ENCODE measurements at regions not wholly inside any gene's neighbourhood (a gene's known extent, or its start where the extent isn't known, plus 50 kb on each side); places are given as distances from the start of the nearest gene placed in this dataset.
"Not testable (repeated sequence)": the region's sequence is repeated elsewhere in the genome, so short reads cannot be mapped to it uniquely, and the experiment has no call there.

GRCh38 chr2:236632295-236633218 is 62.9 kb downstream of the ACKR3 start:
- in situ Hi-C loops (cut with HindIII; ENCODE audit: low pct_unique_long_range_greater_than_20kb, low sequenced_read_pairs) = no loop called here
- no peak for DNase-seq (ENCODE audit: low read depth)

- in situ Hi-C loops (cut with HindIII; ENCODE audit: low pct_unique_long_range_greater_than_20kb, low sequenced_read_pairs) = no loop called here
- no peak for DNase-seq (ENCODE audit: low read depth)
These were observed 63.6 kb downstream of the ACKR3 start for GRCh38 chr2:236633219-236633570.

- no peak for DNase-seq (ENCODE audit: low read depth)
- in situ Hi-C loops (cut with HindIII; ENCODE audit: low pct_unique_long_range_greater_than_20kb, low sequenced_read_pairs) = no loop called here
These were observed 64.3 kb downstream of the ACKR3 start for GRCh38 chr2:236633775-236634560.

GRCh38 chr2:236636261-236636660 is 66.6 kb downstream of the ACKR3 start:
- no peak for DNase-seq (ENCODE audit: low read depth)
- in situ Hi-C loops (cut with HindIII; ENCODE audit: low pct_unique_long_range_greater_than_20kb, low sequenced_read_pairs) = no loop called here

GRCh38 chr2:236636714-236637470 is 67.3 kb downstream of the ACKR3 start:
- DNase-seq (ENCODE audit: low read depth) = no peak
- in situ Hi-C loops (cut with HindIII; ENCODE audit: low pct_unique_long_range_greater_than_20kb, low sequenced_read_pairs) = no loop called here

- in situ Hi-C loops (cut with HindIII; ENCODE audit: low pct_unique_long_range_greater_than_20kb, low sequenced_read_pairs) = no loop called here
- no peak for DNase-seq (ENCODE audit: low read depth)
These were observed 68.3 kb downstream of the ACKR3 start for GRCh38 chr2:236637686-236638569.

GRCh38 chr2:236638707-236639106 is 69.1 kb downstream of the ACKR3 start:
- in situ Hi-C loops (cut with HindIII; ENCODE audit: low pct_unique_long_range_greater_than_20kb, low sequenced_read_pairs) = no loop called here
- DNase-seq (ENCODE audit: low read depth) = no peak

GRCh38 chr2:236639461-236640235 is 70.0 kb downstream of the ACKR3 start:
- in situ Hi-C loops (cut with HindIII; ENCODE audit: low pct_unique_long_range_greater_than_20kb, low sequenced_read_pairs) = no loop called here

GRCh38 chr2:236641051-236641726 is 71.6 kb downstream of the ACKR3 start:
- no peak for DNase-seq (ENCODE audit: low read depth)
- in situ Hi-C loops (cut with HindIII; ENCODE audit: low pct_unique_long_range_greater_than_20kb, low sequenced_read_pairs) = no loop called here

More at GRCh38 chr2:236639461-236640235, 70.0 kb downstream of the ACKR3 start:
- DNase-seq (ENCODE audit: low read depth) = no peak

GRCh38 chr2:236642125-236642524 is 72.5 kb downstream of the ACKR3 start:
- in situ Hi-C loops (cut with HindIII; ENCODE audit: low pct_unique_long_range_greater_than_20kb, low sequenced_read_pairs) = no loop called here

GRCh38 chr2:236642584-236643291 is 73.1 kb downstream of the ACKR3 start:
- in situ Hi-C loops (cut with HindIII; ENCODE audit: low pct_unique_long_range_greater_than_20kb, low sequenced_read_pairs) = no loop called here
- peak; percentile 62 for DNase-seq (ENCODE audit: low read depth)

More at GRCh38 chr2:236642125-236642524, 72.5 kb downstream of the ACKR3 start:
- no peak for DNase-seq (ENCODE audit: low read depth)

- in situ Hi-C loops (cut with HindIII; ENCODE audit: low pct_unique_long_range_greater_than_20kb, low sequenced_read_pairs) = no loop called here
- DNase-seq (ENCODE audit: low read depth) = no peak
These were observed 73.9 kb downstream of the ACKR3 start for GRCh38 chr2:236643480-236643879.

GRCh38 chr2:236644067-236644466 is 74.4 kb downstream of the ACKR3 start:
- DNase-seq (ENCODE audit: low read depth) = no peak
- in situ Hi-C loops (cut with HindIII; ENCODE audit: low pct_unique_long_range_greater_than_20kb, low sequenced_read_pairs) = no loop called here

GRCh38 chr2:236644502-236644911 is 74.9 kb downstream of the ACKR3 start:
- in situ Hi-C loops (cut with HindIII; ENCODE audit: low pct_unique_long_range_greater_than_20kb, low sequenced_read_pairs) = no loop called here
- no peak for DNase-seq (ENCODE audit: low read depth)

- DNase-seq (ENCODE audit: low read depth); in situ Hi-C loops (cut with HindIII; ENCODE audit: low pct_unique_long_range_greater_than_20kb, low sequenced_read_pairs): not testable (repeated sequence)
These were observed 75.5 kb downstream of the ACKR3 start for GRCh38 chr2:236645141-236645540.

- in situ Hi-C loops (cut with HindIII; ENCODE audit: low pct_unique_long_range_greater_than_20kb, low sequenced_read_pairs) = no loop called here
- DNase-seq (ENCODE audit: low read depth) = no peak
These were observed 76.8 kb downstream of the ACKR3 start for GRCh38 chr2:236646441-236646840.

Data from Caki2 (cell line).